Left kidney (tissue), 1 donor: ENCODE measurements at regions not wholly inside any gene's neighbourhood (a gene's known extent, or its start where the extent isn't known, plus 50 kb on each side); places are given as distances from the start of the nearest gene placed in this dataset.

Experiments used
- DNase-seq: peaks from one replicate; pipeline ENCODE4 v3.0.0-alpha.2; 2013

DNA sequence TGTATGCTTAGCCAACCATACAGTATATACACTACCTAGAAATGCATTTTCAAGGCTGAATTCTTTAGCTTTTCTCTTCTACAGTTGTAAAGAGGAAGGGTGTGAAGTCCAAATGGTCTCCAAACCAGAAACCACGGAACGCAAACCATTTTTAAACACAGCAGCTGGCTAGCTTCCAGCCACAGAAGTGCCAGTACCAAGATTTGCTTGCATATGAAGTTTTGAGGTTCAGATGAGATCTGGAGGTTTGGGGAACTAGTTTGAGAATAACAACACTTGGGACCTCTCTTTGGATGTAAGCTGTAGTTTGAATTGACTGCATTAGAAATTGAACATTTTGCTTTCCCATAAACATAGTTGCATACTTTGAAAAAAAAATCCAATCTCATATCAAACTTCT, 1243.5 kb downstream of the EFNB2 start:
- DNase-seq, result no peak

DNA sequence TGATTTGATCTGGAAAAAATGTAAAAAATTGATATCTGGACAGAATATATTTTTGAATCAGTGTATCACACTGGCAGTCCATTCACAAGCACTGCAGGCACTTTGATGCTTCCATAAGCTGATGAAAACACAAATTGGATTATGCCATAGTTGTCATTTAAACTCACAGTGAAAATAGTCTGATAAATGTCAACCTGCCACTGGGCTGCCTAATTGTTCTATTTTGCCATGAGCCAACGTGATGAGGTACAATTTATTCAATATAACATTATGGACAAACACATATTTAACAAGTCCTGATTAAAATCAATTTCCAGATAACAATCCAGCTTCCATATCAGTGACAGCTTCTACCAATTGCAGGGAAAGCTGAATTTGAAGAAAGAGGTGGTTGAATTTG, 1244.9 kb downstream of the EFNB2 start:
- no peak for DNase-seq

DNA sequence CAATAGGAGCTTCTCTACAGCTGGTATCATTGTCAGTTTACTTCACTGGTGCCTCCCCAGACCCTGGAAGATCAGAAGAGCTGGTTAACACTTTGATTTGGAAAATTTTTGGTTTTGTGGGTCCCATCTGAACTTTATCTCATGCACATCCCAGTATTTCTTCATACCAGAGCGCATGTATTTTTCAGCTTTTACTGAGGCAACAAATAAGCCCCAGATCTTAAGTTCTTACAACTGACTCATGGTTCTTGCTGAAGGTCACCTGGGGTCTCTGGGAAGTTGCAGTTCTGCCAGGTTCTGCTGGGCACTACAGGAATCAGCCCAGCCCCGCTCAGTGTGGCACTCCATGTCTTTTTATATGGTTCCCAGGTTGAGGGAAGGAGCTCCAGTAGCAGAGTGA, 1249.9 kb downstream of the EFNB2 start:
- no peak for DNase-seq

DNA sequence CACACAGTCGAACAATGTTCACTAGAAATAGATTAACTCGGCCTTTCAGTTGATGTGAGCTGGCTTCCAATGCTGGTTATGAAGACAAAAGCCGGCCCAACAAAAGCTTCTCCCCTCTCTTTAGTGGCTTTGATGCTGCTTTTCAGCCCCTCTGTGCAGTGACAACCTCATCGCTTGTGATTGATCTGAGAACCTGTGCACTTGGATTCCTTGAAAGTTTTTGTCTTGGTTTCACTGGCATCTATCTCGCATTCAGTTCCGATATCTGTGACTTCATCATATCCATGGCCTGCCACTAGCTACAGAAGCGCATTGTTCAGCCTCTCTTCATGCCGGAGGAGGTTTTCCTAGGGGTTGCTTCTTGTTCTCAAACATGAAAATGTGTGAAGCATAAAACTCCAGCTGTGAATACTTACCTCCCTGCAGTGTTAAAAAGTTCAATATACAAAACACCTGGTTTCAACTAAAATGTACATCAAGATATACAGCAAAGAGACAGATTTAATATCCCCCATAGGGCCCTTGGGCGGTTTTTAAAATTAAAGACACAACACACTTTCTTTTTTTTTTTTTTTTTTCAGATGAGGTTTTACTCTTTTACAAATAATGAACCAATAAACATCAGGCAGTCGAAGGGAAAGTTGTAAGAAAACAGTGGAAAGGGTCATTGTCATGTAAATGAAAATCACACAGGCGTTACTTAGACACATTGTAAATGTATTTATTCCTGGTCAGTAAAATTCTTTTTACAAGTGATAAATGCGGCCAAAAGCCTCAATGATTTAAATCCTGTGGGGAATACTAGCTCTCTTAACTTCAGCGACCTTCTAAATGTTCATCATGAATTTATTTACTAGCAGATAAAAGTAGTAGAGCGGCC, 1252.8 kb downstream of the EFNB2 start:
- DNase-seq, result no peak

DNA sequence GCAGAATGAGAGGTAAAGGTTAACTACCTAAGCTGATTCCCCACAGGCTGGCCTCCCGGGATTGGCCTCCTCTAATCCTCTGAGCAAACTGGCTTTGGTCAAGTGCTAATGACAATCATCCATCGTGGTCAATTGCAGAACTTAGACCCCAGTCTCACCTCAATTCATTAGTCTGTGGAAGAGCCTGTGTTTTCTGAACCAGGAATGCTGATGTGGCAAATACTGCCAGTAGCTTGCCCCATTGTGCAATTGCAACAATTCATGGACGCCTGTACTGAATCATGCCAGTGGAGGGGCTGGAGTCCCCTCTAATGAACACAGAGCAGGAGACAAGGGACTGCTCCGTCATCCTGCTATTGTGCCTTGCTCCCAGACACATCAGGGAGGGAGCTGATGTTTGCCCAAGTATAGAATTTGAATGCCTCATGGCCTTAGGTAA, 1256.5 kb downstream of the EFNB2 start:
- no peak for DNase-seq

DNA sequence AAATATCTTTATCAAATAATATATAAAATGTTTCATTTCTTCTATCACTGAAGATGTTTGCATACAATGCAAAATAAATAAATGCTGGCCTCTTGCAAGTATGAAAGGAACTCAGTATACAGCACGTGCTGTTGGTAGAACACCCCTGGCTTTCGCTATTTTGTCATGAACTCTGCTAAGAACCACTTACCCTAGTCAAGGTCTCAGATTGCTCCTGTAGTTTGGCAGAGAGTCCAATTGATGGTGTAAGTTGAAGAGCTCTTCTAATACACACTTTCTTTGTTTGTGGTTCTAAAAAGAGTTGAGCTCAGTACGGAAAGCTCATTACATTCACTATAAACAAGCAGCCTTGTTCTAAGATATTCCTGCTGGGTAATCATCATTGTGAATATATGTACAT, 1258.9 kb downstream of the EFNB2 start:
- DNase-seq, result no peak

DNA sequence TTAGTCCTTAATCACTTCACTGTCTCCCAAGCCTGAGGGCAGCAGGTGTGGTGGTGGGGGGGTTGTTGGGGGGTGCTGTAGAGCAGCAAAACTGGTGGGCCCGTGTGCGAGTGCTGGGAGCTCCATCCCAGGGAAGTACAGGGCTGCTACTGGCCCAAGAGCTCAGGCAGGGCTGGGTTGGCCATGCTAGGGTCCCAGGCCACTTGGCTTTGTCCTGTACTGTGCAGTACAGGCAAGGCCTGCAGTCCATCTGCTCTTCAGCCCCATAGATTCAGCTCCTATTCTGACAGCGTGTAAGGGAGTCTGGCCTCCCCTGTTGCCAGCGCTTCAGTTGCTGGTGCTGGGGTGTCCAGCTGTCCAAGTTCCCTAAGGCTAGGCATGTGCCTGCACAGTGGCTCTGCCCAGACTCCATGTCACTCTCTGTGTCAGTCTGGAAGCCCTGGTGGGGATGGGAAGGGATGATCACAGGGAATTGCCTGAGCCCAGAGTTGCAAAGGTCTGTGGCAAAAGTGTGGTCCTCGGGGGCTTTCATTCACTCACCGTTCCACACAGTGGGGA, 1261.7 kb downstream of the EFNB2 start:
- no peak for DNase-seq

DNA sequence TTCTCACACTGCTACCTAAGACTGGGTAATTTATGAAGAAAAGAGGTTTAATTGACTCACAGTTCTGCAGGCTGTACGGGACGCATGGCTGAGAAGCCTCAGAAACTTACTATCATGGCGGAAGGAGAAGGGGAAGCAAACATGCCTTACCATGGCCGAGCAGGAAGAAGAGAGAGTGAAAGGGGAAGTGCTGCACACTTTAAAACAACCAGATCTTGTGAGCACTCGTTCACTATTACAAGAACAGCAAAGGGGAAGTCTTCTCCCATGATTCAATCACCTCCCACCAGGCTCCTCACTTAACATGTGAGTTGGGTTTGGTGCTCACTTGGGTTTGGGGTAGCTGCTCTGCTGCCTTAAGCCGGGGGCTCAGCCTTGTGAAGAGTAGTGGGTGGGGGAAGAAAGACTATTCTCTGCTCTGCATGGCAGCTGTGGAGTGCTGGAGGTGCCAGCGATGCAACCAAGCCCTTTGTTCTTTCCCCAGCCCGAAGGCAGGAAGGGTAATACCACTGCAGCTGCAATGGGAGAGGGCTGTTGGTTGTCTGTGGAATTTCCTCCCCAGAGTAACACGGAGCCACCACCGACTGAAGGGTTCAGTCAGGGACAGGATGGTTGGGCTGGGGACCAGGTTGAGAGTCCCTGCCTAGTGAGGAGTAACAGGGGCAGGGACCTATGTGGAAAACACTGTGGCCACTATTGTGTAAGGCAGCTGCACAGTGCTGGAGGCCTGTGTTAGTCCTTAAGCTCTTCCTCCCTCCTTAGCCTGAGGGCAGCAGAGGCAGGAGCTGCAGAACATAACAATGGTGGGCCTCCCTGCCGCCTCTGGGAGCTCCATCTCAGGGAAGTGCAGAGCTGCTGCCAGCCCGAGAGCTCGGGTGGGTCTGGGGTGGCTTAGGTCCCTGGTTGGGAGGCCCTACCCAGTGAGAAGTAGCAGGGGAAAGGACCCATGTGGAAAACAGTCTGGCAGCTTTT, 1262.5 kb downstream of the EFNB2 start:
- no peak for DNase-seq

DNA sequence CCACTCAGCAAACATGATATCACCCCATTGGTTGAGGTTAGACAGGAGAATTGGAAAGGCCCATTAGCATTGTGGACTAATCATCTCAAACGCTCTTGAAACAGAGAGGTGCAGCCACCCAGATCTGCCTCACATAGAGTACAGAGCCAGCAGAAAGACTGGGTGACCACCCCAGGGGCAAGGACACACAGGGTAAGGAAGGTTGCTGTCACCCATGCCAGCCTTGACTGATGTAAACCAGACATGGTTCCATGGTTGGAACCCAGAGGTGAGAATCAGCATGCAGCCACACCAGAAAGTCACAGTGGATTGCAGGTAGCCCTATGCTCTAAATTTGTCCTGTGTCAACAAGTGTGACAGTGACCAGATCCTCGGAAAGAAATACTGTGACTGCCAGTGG, 1268.8 kb downstream of the EFNB2 start:
- no peak for DNase-seq

DNA sequence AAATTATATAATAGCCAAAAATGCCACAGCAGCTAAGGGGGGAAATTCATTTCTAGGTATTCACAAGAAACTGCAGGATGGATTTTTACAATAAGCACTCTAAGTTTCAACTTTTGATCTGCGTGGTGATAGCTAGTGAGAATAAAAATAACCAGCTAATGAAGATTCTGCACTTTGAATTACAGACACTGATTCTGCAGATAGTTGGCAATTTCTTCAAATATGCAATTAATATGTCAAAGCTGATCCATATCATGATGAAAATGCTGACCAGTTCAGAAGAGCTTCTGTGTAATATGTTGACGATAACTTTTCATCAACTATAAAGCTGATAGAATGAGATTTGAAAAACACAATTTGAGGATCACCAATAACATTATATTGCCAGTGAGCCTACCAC, 1272.9 kb downstream of the EFNB2 start:
- DNase-seq, result no peak

DNA sequence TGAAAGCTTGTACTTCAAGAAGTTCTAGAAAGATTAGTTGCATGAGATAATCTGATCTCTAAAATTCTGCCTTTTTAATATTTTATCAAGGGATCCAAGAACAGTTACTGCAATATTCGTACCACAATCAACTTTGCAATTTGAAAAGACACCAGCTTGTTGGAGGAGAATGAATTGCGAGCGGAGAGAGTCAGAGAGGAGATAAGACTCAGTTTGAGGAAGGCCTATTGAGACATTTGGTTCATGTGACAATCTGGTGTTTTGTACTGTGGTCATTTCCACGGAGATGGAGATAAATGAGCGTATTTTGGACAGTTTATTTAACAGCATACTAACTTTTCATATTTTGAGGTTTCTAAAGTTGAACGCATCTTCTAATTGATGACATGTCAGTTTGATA, 1276.0 kb downstream of the EFNB2 start:
- no peak for DNase-seq

DNA sequence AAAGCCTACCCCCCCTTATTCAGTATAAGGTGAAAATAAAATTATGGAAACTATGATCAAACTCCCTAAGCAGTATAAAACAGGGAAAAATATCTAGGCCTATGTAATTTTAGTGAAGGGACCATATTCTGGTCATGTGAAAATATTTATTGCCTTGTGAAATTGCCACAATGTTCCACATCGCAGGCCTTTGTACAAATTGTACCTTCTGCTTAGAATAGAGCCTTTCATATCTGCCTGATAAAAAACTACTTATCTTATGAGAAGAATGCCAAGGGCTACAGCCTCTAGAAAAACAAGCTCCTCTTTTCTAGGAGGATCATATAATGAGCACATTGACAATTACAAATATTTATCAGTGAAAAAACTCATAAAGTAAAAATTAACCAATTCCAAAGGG, 1280.0 kb downstream of the EFNB2 start:
- DNase-seq, result no peak

DNA sequence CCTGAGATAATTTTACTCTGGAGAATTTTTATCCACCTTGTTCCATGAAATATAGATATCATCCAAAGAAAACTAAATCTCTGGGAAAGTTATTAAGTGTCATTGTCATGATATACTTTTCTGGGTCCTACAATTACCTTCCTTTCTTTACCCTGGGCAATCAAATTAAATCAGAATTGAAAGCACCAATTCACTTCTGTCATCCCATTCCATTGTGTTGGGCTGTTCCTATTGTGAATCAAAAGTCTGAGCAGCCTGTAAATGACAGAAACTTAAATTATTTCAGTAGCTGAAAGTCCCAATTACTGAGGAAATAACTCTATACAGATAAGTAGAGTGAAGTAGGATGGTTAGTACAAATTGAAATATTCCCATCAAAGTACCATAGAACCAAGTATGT, 1284.2 kb downstream of the EFNB2 start:
- no peak for DNase-seq

DNA sequence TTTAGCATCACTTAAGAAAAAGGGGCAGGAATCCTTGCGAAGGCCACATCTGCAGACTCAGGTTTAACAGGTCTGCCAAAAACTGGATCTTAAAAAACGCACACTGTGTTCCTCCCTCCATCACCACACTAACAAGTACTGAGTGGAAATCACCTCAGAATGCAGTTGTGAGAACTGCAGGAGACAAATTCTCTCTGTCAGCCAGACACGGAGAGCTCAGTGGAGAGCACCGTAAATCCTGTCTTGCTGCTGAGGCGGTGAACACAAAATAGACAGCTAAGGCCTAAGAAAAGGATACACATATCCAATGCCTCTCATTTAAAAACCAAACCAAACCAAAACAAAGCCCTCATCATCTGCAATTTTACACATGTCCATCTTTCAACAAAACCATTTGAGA, 1287.6 kb downstream of the EFNB2 start:
- DNase-seq, result no peak

DNA sequence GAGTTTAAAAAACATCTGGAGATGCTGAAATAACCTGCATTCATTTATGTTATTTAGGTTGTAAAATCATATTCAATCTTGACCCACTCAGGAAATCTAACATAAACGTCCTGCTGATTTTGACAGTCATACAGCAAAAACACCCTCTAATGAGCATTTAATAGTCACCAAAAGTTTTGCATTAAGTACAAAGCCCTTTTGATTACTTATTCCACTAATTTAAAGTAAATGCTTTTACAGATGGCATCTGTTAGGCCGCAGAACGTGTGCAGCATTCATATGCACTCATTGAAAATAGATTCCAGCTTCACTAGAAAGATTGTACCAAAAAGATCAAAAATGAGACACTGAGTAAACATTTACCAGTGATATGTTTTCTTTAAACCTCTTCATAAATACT, 1295.1 kb downstream of the EFNB2 start:
- DNase-seq, result no peak

DNA sequence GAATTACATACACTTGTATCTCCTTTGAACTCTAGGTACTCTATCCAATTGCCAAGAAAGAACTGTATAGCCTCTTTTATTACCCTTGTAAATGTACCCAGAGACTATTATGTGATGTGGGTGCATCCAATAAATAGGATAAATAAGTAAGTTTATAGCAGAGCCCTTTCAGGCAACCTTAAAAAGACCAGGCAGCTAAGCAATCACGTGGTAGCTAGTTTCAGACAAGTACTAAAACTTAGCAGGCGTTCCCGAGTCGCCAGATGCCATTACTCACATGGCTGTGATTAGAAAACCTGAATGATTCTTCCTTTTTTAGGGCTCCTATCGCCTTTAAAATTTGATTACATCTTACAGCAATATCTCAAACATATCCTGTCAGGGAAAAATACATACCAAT, 1303.0 kb downstream of the EFNB2 start:
- peak; percentile 20 for DNase-seq

DNA sequence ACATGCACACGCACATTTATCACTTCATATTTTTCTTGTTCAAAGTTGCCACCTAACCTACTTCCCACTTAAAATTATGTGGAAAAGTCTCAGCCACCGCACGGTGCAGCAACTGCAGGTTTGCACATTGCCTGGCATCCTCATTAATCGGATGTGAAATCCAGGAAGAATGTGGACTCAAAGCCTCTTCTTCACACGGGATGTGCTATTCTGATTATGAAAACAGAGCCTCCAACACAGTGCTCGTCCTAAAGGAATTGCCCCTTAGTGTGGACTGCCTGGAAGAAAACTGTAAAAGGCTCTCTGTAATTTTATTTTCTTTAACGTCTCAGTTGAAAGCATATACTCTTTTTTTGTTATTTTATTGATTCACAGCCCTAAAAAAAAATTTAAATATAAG, 1303.5 kb downstream of the EFNB2 start:
- no peak for DNase-seq

DNA sequence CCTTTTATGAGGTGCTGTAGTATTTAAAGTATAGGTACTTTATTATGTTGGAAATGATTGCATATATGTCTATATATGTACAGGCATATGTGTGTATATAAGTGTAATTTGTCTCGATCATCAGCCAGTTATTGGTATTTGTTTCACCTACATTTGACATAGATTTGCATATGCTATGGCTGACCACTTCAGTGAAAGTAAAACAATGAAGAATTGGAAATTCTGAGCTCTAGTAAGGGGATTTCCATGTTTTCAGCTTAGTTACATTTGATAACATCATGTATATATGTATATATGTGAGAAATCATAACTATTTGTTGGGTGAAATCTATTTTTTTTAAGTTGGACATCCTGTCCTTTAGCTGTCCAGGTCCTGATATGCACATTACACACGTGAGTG, 1303.9 kb downstream of the EFNB2 start:
- DNase-seq, result no peak

DNA sequence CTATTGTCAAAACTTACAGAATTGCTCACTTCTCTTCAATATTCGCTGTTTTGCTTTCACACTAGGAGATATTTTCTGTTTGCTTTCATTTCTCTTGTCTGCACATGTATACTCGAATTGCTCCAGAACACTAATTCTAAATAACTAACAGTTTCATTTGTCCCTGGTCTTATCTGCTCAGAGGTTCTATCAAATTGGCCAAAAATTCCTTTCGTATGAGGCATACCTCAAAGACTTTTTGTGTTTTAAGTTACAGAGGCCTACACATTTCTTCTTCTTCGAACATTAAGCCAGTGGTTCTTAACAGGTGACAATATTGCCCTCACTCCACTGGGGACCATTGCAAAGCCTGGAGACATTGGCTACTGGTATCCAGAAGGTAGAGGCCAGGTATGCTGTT, 1314.6 kb downstream of the EFNB2 start:
- no peak for DNase-seq

DNA sequence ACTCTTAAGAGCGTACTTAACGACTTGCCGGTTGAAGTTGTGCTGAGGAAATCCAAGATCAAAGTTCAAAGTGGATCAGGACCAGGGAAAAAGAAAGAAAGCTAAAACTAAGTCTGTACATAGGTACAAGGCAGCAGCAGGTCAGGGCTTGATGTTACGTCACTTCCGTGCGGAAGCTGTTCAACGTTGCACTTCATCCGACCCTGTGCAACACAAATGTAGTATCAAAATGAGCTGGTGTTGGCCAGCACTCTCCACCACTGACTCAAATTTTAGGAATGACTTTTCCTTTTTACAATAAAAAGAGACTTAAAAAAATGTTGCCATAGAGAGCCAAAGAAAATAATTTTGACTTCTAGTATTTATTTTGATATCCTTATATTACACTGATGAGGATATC, 1315.4 kb downstream of the EFNB2 start:
- no peak for DNase-seq

DNA sequence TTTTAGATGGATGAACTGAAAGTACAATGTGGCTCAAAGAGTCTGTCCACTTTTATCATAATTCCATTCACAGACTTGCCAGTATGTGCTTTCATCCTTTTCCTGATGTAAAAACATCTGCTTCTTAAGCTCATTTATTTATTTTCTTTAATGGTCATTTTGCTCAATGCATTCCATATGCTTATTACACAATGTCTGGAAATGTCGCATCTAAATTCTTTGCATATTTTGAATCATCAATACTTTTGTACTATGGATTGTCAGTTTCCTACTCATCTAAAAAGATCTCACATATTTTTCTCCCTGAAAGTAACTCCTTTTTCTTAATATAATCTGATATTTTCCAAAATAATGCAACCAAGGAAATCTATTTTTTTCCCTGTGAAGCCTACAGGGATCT, 1315.8 kb downstream of the EFNB2 start:
- DNase-seq, result no peak

DNA sequence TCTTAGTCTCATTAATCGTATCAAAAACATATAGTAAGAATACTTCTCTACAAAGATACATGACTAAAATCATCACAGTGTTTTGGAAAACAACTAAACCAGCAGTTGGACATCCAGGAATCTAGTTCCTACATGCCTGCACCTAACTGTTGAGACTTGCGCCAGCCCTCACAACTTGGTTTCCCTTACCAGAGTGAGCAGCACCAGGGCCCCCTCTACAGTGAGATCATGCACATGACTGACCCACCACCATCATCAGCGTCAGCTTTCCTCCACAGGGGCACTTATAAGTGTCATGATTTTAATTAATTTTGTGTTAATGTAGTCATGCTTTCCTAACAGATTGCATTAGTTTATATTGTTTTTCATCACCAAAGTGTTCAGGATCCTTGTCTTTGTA, 1322.0 kb downstream of the EFNB2 start:
- no peak for DNase-seq
